Left ventricle myocardium inferior (tissue), 1 donor: ENCODE measurements at regions not wholly inside any gene's neighbourhood (a gene's known extent, or its start where the extent isn't known, plus 50 kb on each side); places are given as distances from the start of the nearest gene placed in this dataset.
"Not testable (repeated sequence)": the region's sequence is repeated elsewhere in the genome, so short reads cannot be mapped to it uniquely, and the experiment has no call there.

ENCODE experiments used
- DNase-seq: peaks from one replicate; pipeline ENCODE4 v3.0.0-alpha.2; 2020
- H3K27ac ChIP-seq: fragments of 200-600 bp; replicated peaks from 2 replicates; pipeline ENCODE4 v1.8.0; 2021
- H3K27me3 ChIP-seq: fragments of 200-600 bp; 2 replicates; pipeline ENCODE4 v1.8.0; 2021; ENCODE audit warnings: low read depth
- H3K36me3 ChIP-seq: fragments of 200-600 bp; 2 replicates; pipeline ENCODE4 v1.8.0; 2021
- H3K4me1 ChIP-seq: fragments of 200-600 bp; 2 replicates; pipeline ENCODE4 v1.8.0; 2021
- H3K4me3 ChIP-seq: fragments of 200-600 bp; 2 replicates; pipeline ENCODE4 v1.8.0; 2021; ENCODE audit warnings: mild to moderate bottlenecking, moderate library complexity
- H3K9me3 ChIP-seq: fragments of 200-600 bp; replicated peaks from 2 replicates; pipeline ENCODE4 v1.8.0; 2021
- intact Hi-C: fragments of 100-400 bp; cut with micrococcal nuclease; formaldehyde crosslinking; loops from one replicate; pipeline ENCODE4 v1.11.0; 2022
- TF ChIP-seq, protein P1 (sequence below): fragments of 200-600 bp; IDR thresholded peaks from 2 replicates; pipeline ENCODE4 v1.8.0; 2021; ENCODE audit warnings: antibody characterized with exemption, mild to moderate bottlenecking, borderline replicate concordance
- donor health status: DM: no; HTN: yes; CAD: no; lungs with severe emphysema.

DNA sequence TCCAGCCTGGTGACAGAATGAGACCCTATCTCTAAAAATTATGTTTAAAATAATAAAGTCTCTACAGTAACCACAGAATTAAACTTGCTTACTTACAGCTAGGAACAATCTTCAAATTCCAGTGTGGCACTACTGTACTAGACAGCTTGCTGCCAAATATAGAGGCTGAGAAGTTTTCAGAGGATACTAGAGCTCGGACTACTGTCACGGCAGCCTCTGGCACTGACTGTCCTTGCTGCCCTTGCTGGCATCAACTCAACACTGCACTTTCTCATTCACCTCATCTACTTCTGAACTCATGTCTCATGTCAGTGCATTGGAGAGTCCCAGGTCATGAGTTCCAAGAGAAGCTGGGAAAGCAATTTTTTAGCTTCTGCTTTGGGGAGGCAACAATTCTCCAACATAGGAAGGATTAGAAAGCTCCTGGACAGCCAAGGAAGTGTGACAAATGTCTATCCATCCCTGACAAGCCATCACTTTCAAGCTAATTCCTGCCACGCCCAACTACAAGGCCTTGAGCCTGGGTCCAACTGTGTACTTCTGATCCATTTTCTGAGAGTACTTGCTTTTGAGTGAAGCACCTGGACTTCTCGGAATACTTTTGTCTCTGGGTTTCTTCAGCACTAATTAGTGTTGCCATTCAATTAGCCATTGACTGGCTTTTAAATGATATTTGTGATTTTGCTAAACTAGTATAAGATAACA is 98.6 kb upstream of the NR3C2 start:
- intact Hi-C loops: no loop called here
- DNase-seq: peak; percentile 21
- TF ChIP-seq, protein P1, sequence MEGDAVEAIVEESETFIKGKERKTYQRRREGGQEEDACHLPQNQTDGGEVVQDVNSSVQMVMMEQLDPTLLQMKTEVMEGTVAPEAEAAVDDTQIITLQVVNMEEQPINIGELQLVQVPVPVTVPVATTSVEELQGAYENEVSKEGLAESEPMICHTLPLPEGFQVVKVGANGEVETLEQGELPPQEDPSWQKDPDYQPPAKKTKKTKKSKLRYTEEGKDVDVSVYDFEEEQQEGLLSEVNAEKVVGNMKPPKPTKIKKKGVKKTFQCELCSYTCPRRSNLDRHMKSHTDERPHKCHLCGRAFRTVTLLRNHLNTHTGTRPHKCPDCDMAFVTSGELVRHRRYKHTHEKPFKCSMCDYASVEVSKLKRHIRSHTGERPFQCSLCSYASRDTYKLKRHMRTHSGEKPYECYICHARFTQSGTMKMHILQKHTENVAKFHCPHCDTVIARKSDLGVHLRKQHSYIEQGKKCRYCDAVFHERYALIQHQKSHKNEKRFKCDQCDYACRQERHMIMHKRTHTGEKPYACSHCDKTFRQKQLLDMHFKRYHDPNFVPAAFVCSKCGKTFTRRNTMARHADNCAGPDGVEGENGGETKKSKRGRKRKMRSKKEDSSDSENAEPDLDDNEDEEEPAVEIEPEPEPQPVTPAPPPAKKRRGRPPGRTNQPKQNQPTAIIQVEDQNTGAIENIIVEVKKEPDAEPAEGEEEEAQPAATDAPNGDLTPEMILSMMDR: no peak
- Histone ChIP-seq H3K36me3 (no peaks in the 10 kb centered on the region), H3K27me3 (no peaks in the 10 kb centered on the region), H3K4me1 (peaks cover 4% of the 10 kb centered on the region), H3K9me3 (no peaks in the 10 kb centered on the region), H3K27ac (no peak overlapping the region), H3K4me3 (no peak overlapping the region)

DNA sequence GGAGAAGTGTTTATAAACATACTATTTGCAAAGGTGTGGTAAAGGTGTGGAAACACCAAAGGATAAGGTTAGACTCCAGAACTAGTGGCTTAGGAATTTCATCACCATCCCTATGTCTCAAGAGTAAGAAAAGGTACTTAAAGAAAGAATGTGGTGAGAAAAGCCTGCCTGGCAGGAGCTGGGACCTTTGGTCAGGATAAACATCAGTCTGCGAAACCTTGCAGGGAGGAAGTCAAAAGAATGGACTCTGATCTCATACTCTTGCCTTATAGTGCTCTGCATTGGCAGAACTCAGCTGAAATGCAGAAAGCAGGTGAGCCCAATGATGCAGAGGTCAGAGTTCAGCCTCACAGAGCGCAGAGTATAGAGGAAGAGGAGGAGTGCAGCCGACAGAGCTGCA is 97.2 kb upstream of the NR3C2 start:
- Histone ChIP-seq H3K4me1 (peaks cover 4% of the 10 kb centered on the region), H3K27ac (no peak overlapping the region), H3K27me3 (no peaks in the 10 kb centered on the region), H3K9me3 (peaks cover 12% of the 10 kb centered on the region), H3K36me3 (peaks cover under 1% of the 10 kb centered on the region), H3K4me3 (no peak overlapping the region)
- no peak for DNase-seq
- intact Hi-C loops: no loop called here
- TF ChIP-seq, protein P1: no peak

GRCh38 chr4:148533851-148534250 is 91.6 kb upstream of the NR3C2 start:
- H3K27ac ChIP-seq, H3K36me3 ChIP-seq, DNase-seq, intact Hi-C loops, H3K4me1 ChIP-seq, H3K4me3 ChIP-seq, H3K27me3 ChIP-seq: not testable (repeated sequence)
- peaks cover 46% of the 10 kb centered on the region for H3K9me3 ChIP-seq

GRCh38 chr4:148530114-148530513 is 87.9 kb upstream of the NR3C2 start:
- no peak overlapping the region for H3K27ac ChIP-seq
- no peak overlapping the region for H3K4me3 ChIP-seq
- no peaks in the 10 kb centered on the region for H3K4me1 ChIP-seq
- intact Hi-C loops: no loop called here
- H3K27me3 ChIP-seq: no peaks in the 10 kb centered on the region
- no peak for DNase-seq
- peaks cover 41% of the 10 kb centered on the region for H3K9me3 ChIP-seq
- peaks cover 4% of the 10 kb centered on the region for H3K36me3 ChIP-seq
- TF ChIP-seq, protein P1: no peak

GRCh38 chr4:148527571-148527970 is 85.4 kb upstream of the NR3C2 start:
- Histone ChIP-seq H3K27ac (no peak overlapping the region), H3K4me1 (peaks cover 5% of the 10 kb centered on the region), H3K9me3 (peaks cover 16% of the 10 kb centered on the region), H3K27me3 (no peaks in the 10 kb centered on the region), H3K36me3 (no peaks in the 10 kb centered on the region), H3K4me3 (no peak overlapping the region)
- intact Hi-C loops: no loop called here
- DNase-seq: no peak
- TF ChIP-seq, protein P1: no peak

GRCh38 chr4:148522995-148523394 is 80.8 kb upstream of the NR3C2 start:
- no peak overlapping the region for H3K4me3 ChIP-seq
- intact Hi-C loops: no loop called here
- H3K27ac ChIP-seq: no peak overlapping the region
- peaks cover 7% of the 10 kb centered on the region for H3K9me3 ChIP-seq
- H3K4me1 ChIP-seq: peaks cover 5% of the 10 kb centered on the region
- H3K27me3 ChIP-seq: no peaks in the 10 kb centered on the region
- TF ChIP-seq, protein P1: no peak
- no peaks in the 10 kb centered on the region for H3K36me3 ChIP-seq
- no peak for DNase-seq
